ENCODE measurements at regions not wholly inside any gene's neighbourhood (a gene's known extent, or its start where the extent isn't known, plus 50 kb on each side); places are given as distances from the start of the nearest gene placed in this dataset.

GRCh38 chrX:95662200-95662599 is 1022.4 kb upstream of the DIAPH2 start:
- 86% methylated on average over 1 of the region's 1 CpG for WGBS (ENCODE audit: insufficient coverage)
- DNase-seq: no peak
- TF ChIP-seq, protein P1, sequence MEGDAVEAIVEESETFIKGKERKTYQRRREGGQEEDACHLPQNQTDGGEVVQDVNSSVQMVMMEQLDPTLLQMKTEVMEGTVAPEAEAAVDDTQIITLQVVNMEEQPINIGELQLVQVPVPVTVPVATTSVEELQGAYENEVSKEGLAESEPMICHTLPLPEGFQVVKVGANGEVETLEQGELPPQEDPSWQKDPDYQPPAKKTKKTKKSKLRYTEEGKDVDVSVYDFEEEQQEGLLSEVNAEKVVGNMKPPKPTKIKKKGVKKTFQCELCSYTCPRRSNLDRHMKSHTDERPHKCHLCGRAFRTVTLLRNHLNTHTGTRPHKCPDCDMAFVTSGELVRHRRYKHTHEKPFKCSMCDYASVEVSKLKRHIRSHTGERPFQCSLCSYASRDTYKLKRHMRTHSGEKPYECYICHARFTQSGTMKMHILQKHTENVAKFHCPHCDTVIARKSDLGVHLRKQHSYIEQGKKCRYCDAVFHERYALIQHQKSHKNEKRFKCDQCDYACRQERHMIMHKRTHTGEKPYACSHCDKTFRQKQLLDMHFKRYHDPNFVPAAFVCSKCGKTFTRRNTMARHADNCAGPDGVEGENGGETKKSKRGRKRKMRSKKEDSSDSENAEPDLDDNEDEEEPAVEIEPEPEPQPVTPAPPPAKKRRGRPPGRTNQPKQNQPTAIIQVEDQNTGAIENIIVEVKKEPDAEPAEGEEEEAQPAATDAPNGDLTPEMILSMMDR (IDR thresholded peaks at IDR 0.05): no peak
- H3K36me3 Mint-ChIP-seq: no peaks in the 10 kb centered on the region
- Histone ChIP-seq H3K4me3 (ENCODE audit: low read length) (no peak overlapping the region), H3K9me3 (ENCODE audit: control insufficient read depth, insufficient read depth, low read length) (peaks cover 3% of the 10 kb centered on the region), H3K27me3 (ENCODE audit: control insufficient read depth, insufficient read depth, low read length) (no peaks in the 10 kb centered on the region), H3K36me3 (ENCODE audit: control insufficient read depth, insufficient read depth, low read length) (no peaks in the 10 kb centered on the region), H3K4me1 (ENCODE audit: control insufficient read depth, insufficient read depth, low read length) (no peaks in the 10 kb centered on the region), H3K27ac (ENCODE audit: low read length) (no peak overlapping the region)
- ATAC-seq: no peak
- H3K4me1 Mint-ChIP-seq: no peaks in the 10 kb centered on the region
- intact Hi-C loops (cut with micrococcal nuclease): no loop called here
- H3K27ac Mint-ChIP-seq: no peak overlapping the region
- no peaks in the 10 kb centered on the region for H3K27me3 Mint-ChIP-seq (ENCODE audit: low read depth in 2 of 2)
- peaks cover 0 to 6% of the 10 kb centered on the region in 2 donors for H3K9me3 Mint-ChIP-seq
- H3K4me3 Mint-ChIP-seq: no peak overlapping the region

- TF ChIP-seq, protein P1 (IDR thresholded peaks at IDR 0.05): no peak
- H3K9me3 ChIP-seq (ENCODE audit: control insufficient read depth, insufficient read depth, low read length): peaks cover 3% of the 10 kb centered on the region
- no peak for ATAC-seq
- Mint-ChIP-seq H3K4me3 (no peak overlapping the region), H3K4me1 (no peaks in the 10 kb centered on the region), H3K9me3 (peaks cover 0 to 8% of the 10 kb centered on the region in 2 donors), H3K27ac (no peak overlapping the region), H3K27me3 (ENCODE audit: low read depth in 2 of 2) (no peaks in the 10 kb centered on the region), H3K36me3 (no peaks in the 10 kb centered on the region)
- intact Hi-C loops (cut with micrococcal nuclease): no loop called here
- no peaks in the 10 kb centered on the region for H3K36me3 ChIP-seq (ENCODE audit: control insufficient read depth, insufficient read depth, low read length)
- no peaks in the 10 kb centered on the region for H3K27me3 ChIP-seq (ENCODE audit: control insufficient read depth, insufficient read depth, low read length)
- no peaks in the 10 kb centered on the region for H3K4me1 ChIP-seq (ENCODE audit: control insufficient read depth, insufficient read depth, low read length)
- H3K4me3 ChIP-seq (ENCODE audit: low read length): no peak overlapping the region
- 100% methylated on average over 1 of the region's 2 CpGs for WGBS (ENCODE audit: insufficient coverage)
- no peak for DNase-seq
- no peak overlapping the region for H3K27ac ChIP-seq (ENCODE audit: low read length)
These were observed 1018.6 kb upstream of the DIAPH2 start for GRCh38 chrX:95666056-95666455.

GRCh38 chrX:95675011-95675410 is 1009.6 kb upstream of the DIAPH2 start:
- no peaks in the 10 kb centered on the region for H3K36me3 Mint-ChIP-seq
- no peaks in the 10 kb centered on the region for H3K27me3 ChIP-seq (ENCODE audit: control insufficient read depth, insufficient read depth, low read length)
- TF ChIP-seq, protein P1 (IDR thresholded peaks at IDR 0.05): no peak
- WGBS (ENCODE audit: insufficient coverage): 83% methylated on average over 1 of the region's 2 CpGs
- H3K27ac Mint-ChIP-seq: no peak overlapping the region
- H3K4me3 Mint-ChIP-seq: no peak overlapping the region
- DNase-seq (no peak), ATAC-seq (no peak)
- H3K4me3 ChIP-seq (ENCODE audit: low read length): no peak overlapping the region
- no peak overlapping the region for H3K27ac ChIP-seq (ENCODE audit: low read length)
- no peaks in the 10 kb centered on the region for H3K36me3 ChIP-seq (ENCODE audit: control insufficient read depth, insufficient read depth, low read length)
- intact Hi-C loops (cut with micrococcal nuclease): no loop called here
- H3K4me1 Mint-ChIP-seq: no peaks in the 10 kb centered on the region
- H3K27me3 Mint-ChIP-seq (ENCODE audit: low read depth in 2 of 2): no peaks in the 10 kb centered on the region
- peaks cover 0 to 4% of the 10 kb centered on the region in 2 donors for H3K9me3 Mint-ChIP-seq
- no peaks in the 10 kb centered on the region for H3K4me1 ChIP-seq (ENCODE audit: control insufficient read depth, insufficient read depth, low read length)
- no peaks in the 10 kb centered on the region for H3K9me3 ChIP-seq (ENCODE audit: control insufficient read depth, insufficient read depth, low read length)

DNA sequence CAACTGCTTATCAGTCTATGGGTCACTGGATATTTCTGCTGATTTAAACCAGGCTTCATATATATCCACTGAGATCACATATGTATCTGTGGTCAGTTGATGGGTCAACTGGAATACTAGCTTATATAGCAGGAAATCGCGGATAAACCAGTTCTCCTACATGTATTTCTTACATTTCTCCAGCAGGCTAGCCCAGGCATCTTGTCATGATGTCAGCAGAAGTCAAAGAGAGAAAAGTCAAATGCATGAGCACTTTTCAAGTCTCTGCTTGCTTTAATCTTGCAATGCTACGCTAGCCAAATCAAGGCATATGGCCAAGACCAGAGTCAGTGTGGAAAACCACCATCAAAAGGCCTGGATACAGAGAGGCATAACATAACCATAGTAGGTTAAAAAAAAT is 1008.8 kb upstream of the DIAPH2 start:
- no peak overlapping the region for H3K4me3 ChIP-seq (ENCODE audit: low read length)
- no peak overlapping the region for H3K4me3 Mint-ChIP-seq
- no peak for DNase-seq
- H3K4me1 Mint-ChIP-seq: no peaks in the 10 kb centered on the region
- H3K4me1 ChIP-seq (ENCODE audit: control insufficient read depth, insufficient read depth, low read length): no peaks in the 10 kb centered on the region
- no peaks in the 10 kb centered on the region for H3K9me3 ChIP-seq (ENCODE audit: control insufficient read depth, insufficient read depth, low read length)
- no peak for ATAC-seq
- no peak overlapping the region for H3K27ac Mint-ChIP-seq
- no peak overlapping the region for H3K27ac ChIP-seq (ENCODE audit: low read length)
- TF ChIP-seq, protein P1 (IDR thresholded peaks at IDR 0.05): no peak
- H3K9me3 Mint-ChIP-seq: peaks cover 0 to 4% of the 10 kb centered on the region in 2 donors
- no peaks in the 10 kb centered on the region for H3K36me3 ChIP-seq (ENCODE audit: control insufficient read depth, insufficient read depth, low read length)
- H3K27me3 Mint-ChIP-seq (ENCODE audit: low read depth in 2 of 2): no peaks in the 10 kb centered on the region
- H3K36me3 Mint-ChIP-seq: no peaks in the 10 kb centered on the region
- 93% methylated on average over 3 of the region's 3 CpGs for WGBS (ENCODE audit: insufficient coverage)
- no peaks in the 10 kb centered on the region for H3K27me3 ChIP-seq (ENCODE audit: control insufficient read depth, insufficient read depth, low read length)
- intact Hi-C loops (cut with micrococcal nuclease): no loop called here
